HG03196 (cell line): ENCODE measurements at regions not wholly inside any gene's neighbourhood (a gene's known extent, or its start where the extent isn't known, plus 50 kb on each side); places are given as distances from the start of the nearest gene placed in this dataset.
"Not testable (repeated sequence)": the region's sequence is repeated elsewhere in the genome, so short reads cannot be mapped to it uniquely, and the experiment has no call there.

Experiments used
- ATAC-seq: cut with Tn5 transposase; IDR thresholded peaks from one replicate; pipeline ENCODE4 v1.9.1; 2021; ENCODE audit not compliant: unreplicated experiment

GRCh38 chr1:196091397-196092135 is 516.7 kb downstream of the KCNT2 start:
- no peak for ATAC-seq

GRCh38 chr1:196090226-196090625 is 518.0 kb downstream of the KCNT2 start:
- ATAC-seq = no peak

DNA sequence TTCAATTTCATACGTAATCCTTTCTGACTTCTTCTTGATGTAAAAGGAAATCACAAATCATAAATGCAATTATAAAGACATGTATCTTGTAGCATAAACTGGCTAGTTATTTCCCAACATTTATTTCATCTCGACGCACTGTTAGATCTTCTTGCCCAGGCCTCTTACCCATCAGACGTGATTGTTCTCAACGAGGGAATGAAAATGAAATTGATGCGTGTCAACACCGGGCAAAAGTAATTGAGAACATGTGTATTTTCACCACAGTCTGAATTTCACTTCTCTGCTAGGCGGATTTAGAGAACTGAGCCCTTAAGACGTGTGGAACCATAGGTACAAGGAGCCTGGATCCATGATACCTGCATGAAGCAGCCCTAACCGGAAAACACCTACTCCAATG is 519.7 kb downstream of the KCNT2 start:
- no peak for ATAC-seq

DNA sequence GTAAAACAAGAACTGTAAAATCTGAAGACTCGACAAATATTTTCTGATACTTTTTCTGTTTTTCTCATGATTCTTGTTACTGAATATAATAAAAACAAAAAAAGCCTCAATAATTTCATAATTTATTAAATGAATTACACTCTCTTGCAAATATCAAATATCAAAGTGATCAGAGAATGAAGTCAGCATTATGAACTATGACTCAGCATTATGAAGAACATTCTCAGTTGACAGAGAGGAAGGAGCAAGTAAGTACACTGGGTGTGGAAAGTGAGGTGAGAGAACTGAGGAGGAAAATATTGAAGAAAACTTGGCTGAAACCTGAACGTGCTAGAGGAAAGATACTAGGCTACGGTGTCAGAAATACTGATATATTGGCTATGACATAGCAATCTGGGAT is 529.5 kb downstream of the KCNT2 start:
- ATAC-seq = no peak

GRCh38 chr1:196075621-196076020 is 532.6 kb downstream of the KCNT2 start:
- no peak for ATAC-seq

DNA sequence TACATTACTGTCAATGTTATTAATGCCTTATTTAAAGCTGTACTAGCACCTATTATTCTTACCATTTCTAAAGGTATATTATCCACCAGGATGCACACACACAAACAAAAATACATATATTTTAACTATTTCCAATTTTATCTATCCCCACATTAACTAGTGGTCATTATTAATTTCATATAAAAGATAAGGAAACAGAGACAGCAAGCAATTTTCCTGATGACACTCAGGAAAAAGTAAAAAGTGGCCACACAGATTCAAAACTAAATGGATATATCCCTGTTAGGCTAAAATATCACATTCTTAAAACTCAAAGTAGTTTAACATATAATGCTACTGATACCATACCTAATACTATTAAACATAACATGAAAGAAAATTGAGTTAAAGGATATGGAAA is 534.1 kb downstream of the KCNT2 start:
- ATAC-seq = no peak

- ATAC-seq = no peak
These were observed 536.8 kb downstream of the KCNT2 start for GRCh38 chr1:196071447-196071846.

DNA sequence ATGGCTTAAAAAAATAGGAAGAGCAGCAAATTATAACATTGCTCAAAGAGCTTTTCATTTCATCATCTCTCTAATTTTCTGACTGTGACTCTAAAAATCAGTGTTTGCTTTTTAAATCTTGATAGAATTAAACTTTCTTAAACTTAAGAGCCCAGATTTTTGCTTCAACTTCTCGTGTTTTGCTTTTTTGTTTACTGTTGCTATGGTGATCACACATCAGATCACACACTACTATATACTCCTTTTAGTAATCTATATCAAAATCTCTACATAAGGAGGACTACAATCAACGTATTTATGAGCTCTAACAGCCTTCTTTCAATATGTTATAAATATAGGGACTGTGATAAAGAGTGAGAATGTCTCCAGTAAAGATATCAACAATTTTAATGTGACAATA is 537.3 kb downstream of the KCNT2 start:
- no peak for ATAC-seq

- ATAC-seq = no peak
These were observed 544.3 kb downstream of the KCNT2 start for GRCh38 chr1:196063952-196064351.

- no peak for ATAC-seq
These were observed 544.9 kb downstream of the KCNT2 start for GRCh38 chr1:196063294-196063693.

- no peak for ATAC-seq
These were observed 547.7 kb downstream of the KCNT2 start for GRCh38 chr1:196060539-196060938.

DNA sequence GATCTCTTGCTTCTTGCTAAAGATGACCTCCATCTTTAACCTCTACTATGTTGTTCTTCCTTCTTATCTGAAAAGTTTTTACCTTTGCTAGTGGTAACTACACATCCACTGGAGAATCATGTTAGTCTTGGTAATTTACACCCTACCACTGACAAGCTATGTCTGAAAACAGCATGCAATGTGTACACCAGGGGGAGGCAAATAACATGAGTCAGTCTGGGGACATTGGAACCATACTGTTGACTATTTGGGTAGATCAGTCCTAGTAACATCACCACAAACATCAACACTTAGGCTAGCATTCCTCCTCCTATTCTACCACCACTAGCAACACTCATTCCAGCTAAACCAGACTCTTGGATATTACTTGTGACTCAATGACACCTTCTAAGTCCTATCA is 549.0 kb downstream of the KCNT2 start:
- ATAC-seq = no peak

DNA sequence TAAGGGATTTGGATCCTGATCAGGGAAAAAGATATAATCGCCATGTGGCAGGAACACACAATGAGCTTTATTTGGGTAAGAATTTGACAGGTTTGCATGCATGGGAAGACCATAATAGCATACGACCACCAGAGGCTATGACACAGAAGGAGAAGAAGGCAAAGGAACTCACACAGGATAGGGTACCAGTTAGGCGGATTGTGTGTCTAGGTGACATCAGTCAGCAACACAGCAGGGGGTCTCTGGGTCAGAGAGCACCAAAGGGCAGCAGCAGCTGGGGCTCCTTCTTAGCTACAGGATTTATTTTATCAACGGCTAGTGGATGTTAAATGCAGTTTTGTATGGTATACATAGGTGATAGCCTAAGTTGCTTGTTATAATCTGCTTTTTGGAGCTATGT is 551.3 kb downstream of the KCNT2 start:
- no peak for ATAC-seq

DNA sequence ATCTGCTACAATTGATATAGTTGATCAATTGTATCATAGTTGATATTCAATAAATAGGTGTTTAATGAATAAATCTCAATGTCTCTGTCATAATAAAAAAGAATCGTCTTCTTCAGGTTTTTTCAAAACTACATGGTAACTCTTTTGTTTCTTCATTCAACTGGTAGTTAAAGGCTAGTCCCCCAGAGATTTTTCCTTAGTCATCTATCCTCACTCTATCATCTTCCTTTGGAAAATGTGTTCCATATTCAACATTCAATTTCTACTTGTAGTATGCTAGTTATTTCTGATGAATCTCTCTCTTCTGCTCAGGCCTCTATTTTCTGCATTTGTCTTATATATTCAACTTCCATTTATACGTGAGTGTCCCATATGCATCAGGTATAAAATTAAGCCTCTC is 558.8 kb downstream of the KCNT2 start:
- ATAC-seq = no peak

DNA sequence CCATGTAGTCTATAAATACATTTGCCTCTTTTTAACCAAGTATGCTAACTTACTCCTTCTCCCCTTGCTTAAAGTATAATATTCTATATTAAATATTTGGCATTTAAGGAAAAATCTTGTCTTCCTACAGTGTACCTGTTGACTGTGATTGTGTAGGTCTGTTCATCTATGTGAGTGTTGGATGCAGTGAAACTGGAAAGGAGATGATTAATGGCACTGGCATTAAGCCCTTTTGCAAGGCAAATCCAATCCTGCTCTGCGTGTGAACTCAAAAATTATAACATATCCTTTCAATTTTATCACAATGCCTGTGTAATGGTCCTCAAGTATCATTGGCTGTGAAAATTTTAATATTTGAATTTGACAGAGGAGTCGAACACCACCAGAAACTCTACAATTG is 565.0 kb downstream of the KCNT2 start:
- ATAC-seq = no peak

DNA sequence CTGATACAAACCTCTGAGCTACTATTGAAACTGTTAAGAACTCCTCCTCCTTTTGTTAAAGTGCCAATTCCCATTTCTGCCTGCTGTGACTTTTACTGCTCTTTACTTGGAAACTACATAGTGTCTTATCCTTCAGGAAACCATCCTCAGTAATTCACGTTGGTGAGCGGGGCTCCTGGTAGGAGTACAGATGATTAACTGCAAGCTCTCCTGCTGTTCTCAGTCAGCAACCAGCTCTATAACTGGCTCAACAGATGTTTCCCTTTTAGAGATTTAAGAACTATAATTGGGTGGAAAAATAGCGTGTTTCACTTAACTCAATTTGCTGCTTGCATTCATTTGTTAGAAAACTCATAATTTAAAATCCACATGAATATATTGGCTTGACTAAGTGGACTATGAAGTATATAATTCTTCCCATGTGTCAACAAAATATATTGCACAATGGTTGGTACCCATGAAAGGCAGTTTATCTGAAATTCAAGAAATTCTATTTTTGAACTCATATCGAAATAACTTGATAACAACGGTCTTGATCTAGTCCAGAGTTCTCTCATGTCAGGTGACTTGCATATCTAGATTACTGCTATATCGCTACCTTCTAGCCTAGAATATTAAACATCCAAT is 574.0 kb downstream of the KCNT2 start:
- no peak for ATAC-seq

GRCh38 chr1:196031387-196031786 is 576.9 kb downstream of the KCNT2 start:
- ATAC-seq = not testable (repeated sequence)

- no peak for ATAC-seq
These were observed 577.8 kb downstream of the KCNT2 start for GRCh38 chr1:196030455-196030854.

- ATAC-seq = no peak
These were observed 578.8 kb downstream of the KCNT2 start for GRCh38 chr1:196029410-196029809.

DNA sequence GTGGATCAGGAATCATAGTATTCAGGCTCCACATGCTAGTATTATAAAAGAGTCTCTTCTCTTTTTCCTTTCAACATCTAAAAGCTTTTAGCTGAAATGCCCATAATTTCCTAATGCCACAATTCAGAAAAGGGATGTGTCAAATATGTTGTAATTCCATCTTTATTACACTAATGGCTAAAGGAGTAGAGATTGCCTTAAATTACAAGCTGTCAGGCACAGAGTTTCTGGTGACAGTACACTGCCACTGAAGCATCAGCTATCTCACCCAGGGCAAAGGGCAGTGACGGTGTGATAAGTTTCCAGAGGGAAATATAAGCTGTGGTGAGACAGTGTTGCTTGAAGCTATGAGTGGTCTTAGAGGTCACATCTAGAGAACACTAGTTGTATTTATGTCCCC is 581.1 kb downstream of the KCNT2 start:
- no peak for ATAC-seq

- not testable (repeated sequence) for ATAC-seq
These were observed 587.1 kb downstream of the KCNT2 start for GRCh38 chr1:196021174-196021573.

GRCh38 chr1:196009362-196009761 is 598.9 kb downstream of the KCNT2 start:
- ATAC-seq = no peak

GRCh38 chr1:196007763-196008162 is 600.5 kb downstream of the KCNT2 start:
- ATAC-seq = no peak
